SK-MEL-5 (cell line): ENCODE measurements at regions not wholly inside any gene's neighbourhood (a gene's known extent, or its start where the extent isn't known, plus 50 kb on each side); places are given as distances from the start of the nearest gene placed in this dataset.
"Not testable (repeated sequence)": the region's sequence is repeated elsewhere in the genome, so short reads cannot be mapped to it uniquely, and the experiment has no call there.

Source experiments
- DNase-seq: peaks from one replicate; pipeline ENCODE4 v3.0.0-alpha.2; 2016; ENCODE audit warnings: low read depth, low spot score
- in situ Hi-C: cut with HindIII; loops from 2 replicates; pipeline ENCODE4 v1.10.0; 2016; ENCODE audit warnings: low sequenced_read_pairs, high pct_unique_total_duplicates, low pct_unique_long_range_greater_than_20kb

GRCh38 chrX:145881175-145881995 lies 63.8 kb downstream of the SLITRK2 start:
- in situ Hi-C loops, result no loop called here
- DNase-seq, result no peak

- in situ Hi-C loops, result no loop called here
- no peak for DNase-seq
Observed at GRCh38 chrX:145886469-145886868, 68.8 kb downstream of the SLITRK2 start.

- peak; percentile 58 for DNase-seq
- in situ Hi-C loops, result no loop called here
Observed at GRCh38 chrX:145910017-145910416, 92.4 kb downstream of the SLITRK2 start.

- in situ Hi-C loops, result no loop called here
- no peak for DNase-seq
Observed at GRCh38 chrX:145919400-145919799, 101.8 kb downstream of the SLITRK2 start.

GRCh38 chrX:145923376-145923775 lies 105.7 kb downstream of the SLITRK2 start:
- DNase-seq, result peak; percentile 11
- in situ Hi-C loops, result no loop called here

GRCh38 chrX:145936769-145937168 lies 119.1 kb downstream of the SLITRK2 start:
- DNase-seq, result no peak
- in situ Hi-C loops, result no loop called here

GRCh38 chrX:145949056-145949455 lies 131.4 kb downstream of the SLITRK2 start:
- in situ Hi-C loops, result no loop called here
- DNase-seq, result no peak

GRCh38 chrX:145953628-145954027 lies 136.0 kb downstream of the SLITRK2 start:
- in situ Hi-C loops, result no loop called here
- DNase-seq, result peak; percentile 2

- no peak for DNase-seq
- in situ Hi-C loops, result no loop called here
Observed at GRCh38 chrX:145990051-145990450, 172.4 kb downstream of the SLITRK2 start.

- in situ Hi-C loops, result no loop called here
- no peak for DNase-seq
Observed at GRCh38 chrX:146006637-146007036, 189.0 kb downstream of the SLITRK2 start.

- DNase-seq, result no peak
- in situ Hi-C loops, result no loop called here
Observed at GRCh38 chrX:146036000-146036399, 218.4 kb downstream of the SLITRK2 start.

GRCh38 chrX:146041741-146042140 lies 224.1 kb downstream of the SLITRK2 start:
- in situ Hi-C loops, result no loop called here
- no peak for DNase-seq

GRCh38 chrX:146046011-146046715 lies 228.5 kb downstream of the SLITRK2 start:
- in situ Hi-C loops, DNase-seq: not testable (repeated sequence)

- DNase-seq, in situ Hi-C loops: not testable (repeated sequence)
Observed at GRCh38 chrX:146049568-146049967, 231.9 kb downstream of the SLITRK2 start.

GRCh38 chrX:146054311-146054710 lies 236.7 kb downstream of the SLITRK2 start:
- in situ Hi-C loops, result no loop called here
- no peak for DNase-seq

GRCh38 chrX:146055733-146056132 lies 238.1 kb downstream of the SLITRK2 start:
- no peak for DNase-seq
- in situ Hi-C loops, result no loop called here

- in situ Hi-C loops, result no loop called here
- DNase-seq, result no peak
Observed at GRCh38 chrX:146056511-146057081, 239.0 kb downstream of the SLITRK2 start.

GRCh38 chrX:146064156-146064555 lies 246.5 kb downstream of the SLITRK2 start:
- DNase-seq, result no peak
- in situ Hi-C loops, result no loop called here

- in situ Hi-C loops, result no loop called here
Observed at GRCh38 chrX:146090732-146091131, 273.1 kb downstream of the SLITRK2 start.

More at GRCh38 chrX:146090732-146091131, 273.1 kb downstream of the SLITRK2 start:
- no peak for DNase-seq
